OCI-LY7 (cell line): ENCODE measurements at regions not wholly inside any gene's neighbourhood (a gene's known extent, or its start where the extent isn't known, plus 50 kb on each side); places are given as distances from the start of the nearest gene placed in this dataset.

ENCODE experiments used
- BruUV-seq: library from RNA; stranded (reverse); fragments of 400-500 nt; replicated peaks from 2 replicates; lab custom pipeline; 2021; lab: Mats Ljungman, UMichigan
- CTCF ChIA-PET: fragments of 300-600 bp; sonication (Branson Sonifier 250); formaldehyde crosslinking; loops from one replicate; lab custom pipeline; 2022; ENCODE audit warnings: antibody characterized with exemption; ENCODE audit not compliant: unreplicated experiment; lab: Charles Lee
- POLR2A ChIA-PET: fragments of 300-600 bp; sonication (Branson Sonifier 250); formaldehyde crosslinking; loops from one replicate; lab custom pipeline; 2022; ENCODE audit warnings: antibody characterized with exemption; lab: Charles Lee
- DNase-seq: peaks from one replicate; pipeline ENCODE4 v3.0.0-alpha.2; 2015; ENCODE audit warnings: low spot score
- H2AFZ ChIP-seq: fragments of 200-600 bp; sonication (generic), shearing (Covaris generic); 2 replicates; pipeline ENCODE4 v1.6.1; 2014; ENCODE audit warnings: mild to moderate bottlenecking, antibody characterized with exemption, low read length, moderate library complexity
- H3K27ac ChIP-seq: fragments of 200-600 bp; sonication (generic); 2 replicates; pipeline ENCODE4 v1.5.1; 2014; ENCODE audit warnings: mixed run types, low read depth, mild to moderate bottlenecking, moderate library complexity, low read length, inconsistent platforms; ENCODE audit not compliant: poor library complexity, severe bottlenecking
- H3K36me3 ChIP-seq: fragments of 200-600 bp; sonication (generic); 2 replicates; pipeline ENCODE4 v1.6.1; 2014; ENCODE audit warnings: mild to moderate bottlenecking, antibody characterized with exemption, low read length, moderate library complexity, mixed read lengths; ENCODE audit not compliant: insufficient read depth
- H3K4me1 ChIP-seq: fragments of 200-600 bp; sonication (generic); 2 replicates; pipeline ENCODE4 v1.5.1; 2014; ENCODE audit warnings: mild to moderate bottlenecking, low read length; ENCODE audit not compliant: insufficient read depth, poor library complexity, severe bottlenecking
- H3K4me2 ChIP-seq: fragments of 200-600 bp; sonication (generic); 2 replicates; pipeline ENCODE4 v1.6.1; 2014; ENCODE audit warnings: mild to moderate bottlenecking, low read length
- H3K4me3 ChIP-seq: fragments of 200-600 bp; sonication (generic); 2 replicates; pipeline ENCODE4 v1.5.1; 2014; ENCODE audit warnings: mild to moderate bottlenecking, low read depth, low read length; ENCODE audit not compliant: poor library complexity, severe bottlenecking
- H3K79me2 ChIP-seq: fragments of 200-600 bp; sonication (generic); 2 replicates; pipeline ENCODE4 v1.6.1; 2016; ENCODE audit warnings: low read depth, mild to moderate bottlenecking, low read length, moderate library complexity, mixed read lengths; ENCODE audit not compliant: insufficient read depth
- H3K9me2 ChIP-seq: fragments of 200-600 bp; sonication (generic); 2 replicates; pipeline ENCODE4 v1.6.1; 2016; ENCODE audit warnings: mild to moderate bottlenecking, low read length, mixed read lengths; ENCODE audit not compliant: insufficient read depth
- H3K9me3 ChIP-seq: fragments of 200-600 bp; sonication (generic); 2 replicates; pipeline ENCODE4 v1.6.1; 2014; ENCODE audit warnings: mild to moderate bottlenecking, mixed run types, low read length, mixed read lengths
- H4K20me1 ChIP-seq: fragments of 200-600 bp; sonication (generic); 2 replicates; pipeline ENCODE4 v1.6.1; 2014; ENCODE audit warnings: mild to moderate bottlenecking, antibody characterized with exemption, low read length, moderate library complexity, mixed read lengths; ENCODE audit not compliant: insufficient read depth
- CTCF ChIP-seq: fragments of 200-600 bp; sonication (generic); conservative IDR thresholded peaks from 2 replicates; pipeline ENCODE4 v1.5.1; 2014; ENCODE audit warnings: mild to moderate bottlenecking, antibody characterized with exemption, low read length, moderate library complexity, mixed read lengths
- EZH2phosphoT487 ChIP-seq: fragments of 200-600 bp; sonication (generic); IDR thresholded peaks from 2 replicates; pipeline ENCODE4 v1.6.1; 2018; ENCODE audit warnings: low read depth, borderline replicate concordance, mild to moderate bottlenecking, mixed run types, antibody characterized with exemption, low read length, moderate library complexity, mixed read lengths
- intact Hi-C: fragments of 100-400 bp; cut with micrococcal nuclease; formaldehyde crosslinking; loops from one replicate; pipeline ENCODE4 v1.10.0; 2022; ENCODE audit not compliant: unreplicated experiment

GRCh38 chr5:39815711-39816110 lies 390.9 kb upstream of the DAB2 start:
- POLR2A ChIA-PET: no interaction called here
- BruUV-seq: no TSS peak

GRCh38 chr5:39811381-39811780 lies 386.6 kb upstream of the DAB2 start:
- H2AFZ ChIP-seq: no peak overlapping the region
- H3K4me1 ChIP-seq: no peaks in the 10 kb centered on the region
- H3K79me2 ChIP-seq: no peaks in the 10 kb centered on the region
- no peak overlapping the region for H3K4me3 ChIP-seq
- H3K36me3 ChIP-seq: no peaks in the 10 kb centered on the region
- H3K4me2 ChIP-seq: no peak overlapping the region
- intact Hi-C loops: no loop called here
- H3K9me3 ChIP-seq: no peaks in the 10 kb centered on the region
- no peak for DNase-seq
- H4K20me1 ChIP-seq: no peaks in the 10 kb centered on the region
- CTCF ChIA-PET: no interaction called here
- POLR2A ChIA-PET: interaction anchor here (0.7 to 0.9 kb wide), 2 partner anchors 13 to 714 kb away, joined by 3 read pairs; no protein-coding TSS in a partner anchor
- no peaks in the 10 kb centered on the region for H3K9me2 ChIP-seq
- no TSS peak for BruUV-seq
- no peak for TF ChIP-seq CTCF
- no peak for TF ChIP-seq EZH2phosphoT487
- H3K27ac ChIP-seq: no peak overlapping the region

More at GRCh38 chr5:39815711-39816110, 390.9 kb upstream of the DAB2 start:
- no peak for DNase-seq
- H3K27ac ChIP-seq: no peak overlapping the region
- TF ChIP-seq EZH2phosphoT487 (no peak), CTCF (no peak)
- H3K36me3 ChIP-seq: no peaks in the 10 kb centered on the region
- no peaks in the 10 kb centered on the region for H3K9me3 ChIP-seq
- no peaks in the 10 kb centered on the region for H4K20me1 ChIP-seq
- intact Hi-C loops: no loop called here
- no peak overlapping the region for H3K4me3 ChIP-seq
- no peaks in the 10 kb centered on the region for H3K79me2 ChIP-seq
- H3K9me2 ChIP-seq: no peaks in the 10 kb centered on the region
- CTCF ChIA-PET: no interaction called here
- no peak overlapping the region for H3K4me2 ChIP-seq
- H2AFZ ChIP-seq: no peak overlapping the region
- H3K4me1 ChIP-seq: no peaks in the 10 kb centered on the region

- Histone ChIP-seq H3K9me3 (no peaks in the 10 kb centered on the region), H3K4me2 (no peak overlapping the region), H3K79me2 (no peaks in the 10 kb centered on the region), H3K4me3 (no peak overlapping the region), H3K4me1 (no peaks in the 10 kb centered on the region), H3K27ac (no peak overlapping the region), H3K9me2 (no peaks in the 10 kb centered on the region), H4K20me1 (no peaks in the 10 kb centered on the region), H3K36me3 (no peaks in the 10 kb centered on the region), H2AFZ (no peak overlapping the region)
- ChIA-PET CTCF (no interaction called here), POLR2A (no interaction called here)
- no peak for DNase-seq
- intact Hi-C loops: no loop called here
- TF ChIP-seq CTCF: no peak
- TF ChIP-seq EZH2phosphoT487: no peak
- BruUV-seq: no TSS peak
These were observed 383.9 kb upstream of the DAB2 start for GRCh38 chr5:39808656-39809055.
